Putamen (tissue), 1 donor: ENCODE measurements at regions not wholly inside any gene's neighbourhood (a gene's known extent, or its start where the extent isn't known, plus 50 kb on each side); places are given as distances from the start of the nearest gene placed in this dataset.

ENCODE experiments used
- DNase-seq: peaks from one replicate; pipeline ENCODE4 v3.0.0-alpha.2; 2016; ENCODE audit warnings: low spot score

DNA sequence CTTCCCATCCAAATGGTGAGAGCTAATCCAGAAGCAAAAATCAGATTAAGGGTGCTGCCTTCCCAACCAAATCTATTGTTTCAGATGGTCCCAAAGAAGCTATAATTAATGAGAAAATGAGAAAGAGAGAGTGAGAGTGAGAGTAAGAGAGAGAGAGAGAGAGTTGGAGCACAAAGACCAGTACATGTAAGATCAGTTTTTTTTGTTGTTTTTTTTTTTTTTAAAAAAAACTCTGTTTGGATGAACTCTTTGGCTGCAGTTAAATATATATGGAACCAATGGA is 305.6 kb downstream of the PTEN start:
- DNase-seq = no peak

DNA sequence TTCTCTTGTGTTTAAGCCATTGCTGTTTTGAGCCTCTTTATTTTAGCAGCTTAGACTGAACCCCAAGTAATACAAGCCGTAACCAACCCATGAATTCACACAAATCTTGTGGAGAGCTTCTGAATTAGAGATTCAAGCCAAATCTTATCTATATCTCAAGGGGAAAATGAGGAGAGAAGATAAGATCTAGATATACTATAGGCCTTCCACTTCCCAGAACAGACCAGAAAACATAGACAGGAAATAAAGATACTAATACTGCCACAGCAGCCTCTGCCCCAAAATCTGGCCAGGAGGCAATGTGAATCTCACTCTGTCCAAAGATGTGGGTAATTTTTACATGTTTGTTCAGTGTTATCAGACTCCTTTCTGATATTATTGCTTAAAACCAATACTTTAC is 307.2 kb downstream of the PTEN start:
- no peak for DNase-seq

GRCh38 chr10:88172159-88172558 is 308.7 kb downstream of the PTEN start:
- DNase-seq = no peak

GRCh38 chr10:88174391-88174790 is 311.0 kb downstream of the PTEN start:
- no peak for DNase-seq

DNA sequence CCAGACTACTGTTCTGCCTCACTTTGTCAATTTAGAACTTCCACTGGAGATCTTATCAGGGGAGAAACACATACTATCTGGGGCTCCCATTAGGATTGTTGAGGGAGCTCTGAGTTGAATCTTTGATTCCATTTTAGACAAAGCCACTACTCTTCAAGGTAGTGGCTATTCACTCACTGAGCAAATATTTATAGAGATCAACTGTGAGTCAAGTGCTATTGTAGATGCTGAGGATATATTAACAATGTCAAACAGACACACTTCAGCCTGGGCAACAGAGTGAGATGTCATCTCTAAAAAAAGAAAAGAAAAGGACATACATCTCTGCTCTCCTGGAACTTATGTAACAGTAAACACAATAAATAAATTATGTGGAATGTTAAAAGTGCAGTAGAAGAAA is 315.3 kb downstream of the PTEN start:
- no peak for DNase-seq

DNA sequence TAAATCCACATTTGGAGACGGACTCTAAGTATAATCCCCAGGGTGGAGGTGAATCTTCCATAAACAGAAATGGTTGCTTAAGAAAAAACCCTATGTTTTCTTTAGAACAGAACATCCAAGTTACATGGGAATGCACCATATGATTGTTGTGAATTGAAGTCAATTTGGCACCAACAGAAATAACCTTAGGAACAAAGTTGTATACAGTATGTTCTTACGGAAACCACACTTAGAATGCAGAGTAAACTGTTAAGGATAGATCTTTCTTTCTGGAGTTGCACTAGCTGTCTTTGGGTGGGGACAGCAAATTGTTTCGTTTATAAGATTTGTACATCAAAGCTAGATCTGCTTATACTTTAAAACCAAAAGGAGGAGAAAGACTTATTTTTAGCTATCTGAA is 316.4 kb downstream of the PTEN start:
- no peak for DNase-seq

DNA sequence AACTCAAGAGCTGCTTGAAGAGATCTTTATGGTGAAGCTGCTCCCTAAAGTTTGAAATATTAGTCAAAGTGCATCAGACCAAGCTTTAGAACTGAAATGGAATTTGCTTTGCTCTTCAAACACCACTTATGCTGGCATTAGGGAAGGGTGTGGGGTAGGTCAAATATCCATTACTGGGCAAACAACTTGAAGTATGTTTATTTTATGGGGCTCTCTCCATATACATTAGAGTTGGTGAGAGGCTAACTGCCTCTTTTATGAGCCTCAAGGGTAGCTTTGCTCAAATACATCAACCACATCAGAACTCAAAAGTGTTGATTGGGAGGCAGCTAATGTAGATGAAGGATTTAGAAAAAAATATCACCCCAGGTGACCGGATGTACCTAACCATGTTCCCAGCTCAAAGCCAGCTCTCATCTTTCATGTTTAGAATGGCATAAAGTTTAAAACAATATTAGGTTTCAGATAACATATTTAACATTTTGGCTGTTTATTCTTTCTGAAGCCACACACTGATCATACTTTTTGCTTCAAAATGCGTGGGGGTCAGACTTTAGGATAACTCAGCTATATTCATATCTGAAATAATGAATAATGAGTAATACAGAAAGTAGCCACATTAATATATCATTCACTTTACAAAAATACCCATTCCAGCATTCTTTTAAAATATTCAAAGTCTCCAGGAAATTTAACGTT is 318.6 kb downstream of the PTEN start:
- DNase-seq = no peak

DNA sequence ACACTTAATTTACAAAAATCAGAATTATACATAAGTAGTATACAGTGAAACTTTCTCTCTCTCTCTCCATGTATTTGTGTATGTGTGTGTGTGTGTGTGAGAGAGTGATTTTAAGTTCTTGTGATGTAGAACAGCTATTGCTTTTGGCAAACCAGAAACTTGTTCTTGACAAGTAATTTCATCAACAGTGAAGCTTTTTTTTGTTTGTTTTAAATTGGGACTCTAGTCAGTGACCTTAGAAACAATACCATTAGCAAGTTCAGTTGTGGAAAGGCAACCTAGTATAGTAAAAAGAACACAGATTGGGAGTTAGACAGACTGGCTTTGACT is 319.1 kb downstream of the PTEN start:
- DNase-seq = no peak

DNA sequence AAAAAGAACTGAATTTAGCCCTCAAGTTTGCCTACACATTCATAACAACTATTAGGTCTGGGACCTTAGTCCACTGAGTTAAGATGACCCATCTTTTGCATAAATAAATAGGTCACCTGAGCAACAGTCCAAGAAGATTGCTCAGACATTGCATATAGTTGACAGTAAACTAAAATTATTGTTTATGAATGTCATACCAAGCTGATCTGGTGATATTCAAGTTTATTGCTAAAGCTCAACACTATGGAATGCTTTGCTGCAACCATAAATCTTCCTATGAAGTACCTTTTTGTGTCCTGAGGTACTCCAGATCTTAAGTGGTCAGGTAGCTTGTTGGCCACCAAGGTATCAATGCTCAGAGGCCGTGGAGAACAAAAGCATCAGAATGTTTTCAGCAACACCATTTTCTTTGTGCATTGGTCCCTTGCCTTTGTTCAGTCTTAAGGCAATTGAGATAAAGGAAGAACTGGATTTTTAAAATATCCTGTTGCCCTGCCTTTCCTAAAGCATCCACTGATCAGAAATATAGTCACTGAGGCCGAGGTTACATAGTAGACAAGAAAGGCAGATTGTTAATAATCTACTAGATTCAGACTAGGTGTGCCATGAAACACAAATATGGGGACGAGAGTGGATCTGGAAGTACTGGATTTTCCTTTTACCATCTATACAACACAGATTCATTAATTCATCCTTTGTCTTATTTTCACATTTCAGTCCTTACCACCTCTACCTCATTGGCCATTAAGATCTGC is 321.3 kb downstream of the PTEN start:
- no peak for DNase-seq

GRCh38 chr10:88185830-88186229 is 322.4 kb downstream of the PTEN start:
- DNase-seq = no peak

DNA sequence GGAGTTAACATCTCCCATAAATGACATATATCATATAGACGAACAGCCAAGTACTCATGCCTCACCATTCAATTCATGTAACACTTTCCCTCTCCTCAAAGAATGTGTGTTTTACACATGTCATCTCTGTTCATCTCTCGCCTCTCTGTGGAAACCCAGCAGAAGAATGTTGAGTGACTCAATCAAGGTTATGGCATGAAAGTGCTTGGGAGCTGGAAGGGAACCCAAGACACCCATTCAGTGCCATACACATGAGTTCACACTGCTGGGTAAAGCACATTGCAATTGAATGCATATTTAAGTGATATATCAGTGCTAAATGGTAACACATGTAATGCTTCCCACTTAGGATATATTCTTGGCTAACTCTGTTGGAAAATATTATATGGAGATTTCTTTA is 322.9 kb downstream of the PTEN start:
- DNase-seq = no peak

DNA sequence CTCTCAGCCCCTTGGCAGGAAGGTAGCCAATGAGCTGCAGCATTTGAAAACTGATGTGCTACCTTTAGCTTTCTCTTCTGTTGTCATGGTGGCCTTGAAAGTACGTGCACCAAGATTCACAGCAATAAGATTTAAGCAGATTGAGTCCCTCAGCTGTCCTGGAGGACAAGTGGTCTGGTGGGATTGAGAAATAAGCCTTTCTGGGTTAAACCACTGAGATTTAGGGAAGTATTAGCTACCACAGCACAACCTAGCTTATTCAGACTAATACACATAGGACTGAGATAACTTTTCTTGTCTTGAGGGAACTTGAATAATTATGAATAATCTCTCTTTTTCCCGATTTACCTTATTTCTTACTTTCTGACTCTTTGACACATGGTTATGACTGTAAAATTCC is 324.0 kb downstream of the PTEN start:
- no peak for DNase-seq

DNA sequence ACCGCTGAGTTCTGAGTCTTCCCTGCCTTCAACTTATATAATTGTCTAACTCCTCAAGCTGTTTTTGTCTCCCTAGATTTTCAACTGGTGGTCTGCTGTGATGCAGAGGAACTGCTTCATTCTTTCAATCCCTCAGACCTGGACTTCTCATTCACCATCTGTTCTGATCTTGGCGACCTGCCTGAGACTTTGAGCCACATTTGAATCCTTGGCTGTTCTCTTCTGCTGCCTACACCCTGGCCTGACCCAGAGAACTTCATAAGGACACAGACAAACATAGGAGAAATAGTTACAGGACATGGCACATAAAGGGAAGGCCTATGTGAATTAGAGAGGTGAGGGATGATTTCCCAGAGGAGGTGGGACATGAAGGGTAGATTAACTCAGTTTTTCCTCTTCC is 326.7 kb downstream of the PTEN start:
- DNase-seq = no peak

GRCh38 chr10:88190540-88191235 is 327.3 kb downstream of the PTEN start:
- DNase-seq = no peak

DNA sequence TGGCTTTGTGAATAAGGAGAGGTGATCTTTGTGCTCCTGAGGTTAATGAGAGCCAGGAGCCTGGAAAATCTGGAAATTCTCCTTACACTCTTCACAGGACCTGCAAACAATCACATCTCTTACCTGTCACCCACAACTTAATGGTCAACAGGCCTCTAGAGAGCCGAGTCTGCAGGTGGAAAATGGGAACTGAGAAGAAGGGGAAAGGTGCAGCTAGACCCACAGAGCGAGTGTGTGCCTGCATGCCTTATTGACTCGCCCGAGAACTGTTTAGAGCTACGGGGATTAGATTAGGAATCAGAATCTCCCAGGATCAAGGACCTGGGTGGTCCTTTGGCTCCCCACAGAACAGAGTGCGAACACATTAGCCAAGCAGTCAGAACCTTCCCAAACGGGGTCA is 329.6 kb downstream of the PTEN start:
- no peak for DNase-seq

- no peak for DNase-seq
These were observed 330.8 kb downstream of the PTEN start for GRCh38 chr10:88194041-88194887.

DNA sequence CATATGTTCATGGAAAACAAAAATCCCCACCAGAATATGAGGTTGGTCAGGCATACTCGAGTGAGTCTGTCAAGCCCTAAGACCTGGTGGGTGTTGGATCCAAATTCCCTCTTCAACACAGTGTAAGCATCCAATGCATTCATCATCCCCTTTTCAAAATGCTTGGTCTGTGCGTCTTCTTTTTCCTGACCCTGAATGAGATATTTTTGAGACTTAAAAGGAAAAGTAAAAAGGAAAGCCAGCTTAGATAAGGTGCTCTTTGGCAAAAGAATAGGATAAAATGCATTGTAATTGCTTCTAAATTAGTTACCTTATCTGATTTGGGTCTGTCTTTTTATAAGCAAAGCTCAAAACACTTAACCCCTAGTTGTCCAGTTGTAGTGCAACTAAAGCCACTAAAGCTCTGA is 331.5 kb downstream of the PTEN start:
- DNase-seq = no peak

- DNase-seq = no peak
These were observed 332.4 kb downstream of the PTEN start for GRCh38 chr10:88195841-88196240.

DNA sequence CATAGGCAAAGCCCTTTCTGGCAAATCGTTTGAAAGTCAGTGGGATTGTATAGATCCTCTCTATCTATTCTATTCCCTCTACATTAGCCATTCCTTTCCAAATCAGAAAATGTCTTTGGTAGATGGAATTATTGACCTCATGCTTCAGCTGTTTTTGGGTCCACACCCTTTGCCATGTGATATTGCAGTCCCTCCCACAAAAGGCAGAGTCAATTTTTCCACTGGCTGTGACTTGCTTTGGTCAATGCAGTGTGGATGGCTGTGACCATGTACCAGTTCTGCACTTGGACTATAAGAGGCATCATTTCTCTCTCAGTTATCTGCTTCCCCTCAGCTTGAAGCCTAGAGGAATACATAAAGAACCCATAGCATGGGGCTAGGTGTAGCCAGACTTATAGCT is 332.9 kb downstream of the PTEN start:
- no peak for DNase-seq

- DNase-seq = no peak
These were observed 334.6 kb downstream of the PTEN start for GRCh38 chr10:88198023-88198422.

DNA sequence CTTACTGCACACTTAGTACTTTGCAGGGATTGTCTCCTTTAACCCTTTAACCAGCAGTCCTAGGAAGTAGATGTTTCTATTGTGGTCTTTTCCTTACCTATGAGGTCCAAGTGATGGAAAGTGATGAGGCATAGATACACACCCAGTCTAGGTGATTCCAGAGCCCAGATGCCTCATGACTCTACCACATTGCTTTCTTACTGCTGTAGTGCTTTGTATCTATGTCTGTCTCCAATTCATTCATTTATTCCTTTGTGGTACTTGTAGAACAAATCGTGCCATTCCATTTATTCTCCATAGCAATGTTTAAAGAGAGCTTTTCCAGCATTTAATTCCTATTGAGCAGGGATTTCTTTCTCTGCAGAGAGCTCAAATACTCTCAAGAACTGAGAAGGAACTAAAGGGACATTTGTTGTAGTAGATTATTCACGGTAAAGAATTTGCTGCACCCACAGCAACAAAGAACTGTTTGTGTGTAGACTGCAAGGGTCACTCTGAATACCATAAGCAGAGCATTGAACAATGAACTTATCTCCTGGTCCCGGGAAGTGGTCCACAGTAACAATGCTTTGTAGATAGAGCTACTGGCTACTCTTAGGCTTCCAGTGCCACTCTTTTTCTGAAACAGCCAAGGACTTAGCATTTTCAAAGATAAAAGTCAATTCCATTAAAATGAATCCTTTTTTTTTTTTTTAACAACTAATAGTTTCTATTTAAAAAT is 337.0 kb downstream of the PTEN start:
- DNase-seq = no peak

- no peak for DNase-seq
These were observed 342.5 kb downstream of the PTEN start for GRCh38 chr10:88205842-88206446.
